Stimulated activated CD8-positive, alpha-beta memory T cell treated with anti-CD3 and anti-CD28 coated beads, Interleukin-7, amount 100 ng/mL, for 48 hours (primary cell): ENCODE measurements at regions not wholly inside any gene's neighbourhood (a gene's known extent, or its start where the extent isn't known, plus 50 kb on each side); places are given as distances from the start of the nearest gene placed in this dataset.
"Not testable (repeated sequence)": the region's sequence is repeated elsewhere in the genome, so short reads cannot be mapped to it uniquely, and the experiment has no call there.

ENCODE experiments used
- DNase-seq, 2 donors: peaks; one replicate each; pipeline ENCODE4 v3.0.0-alpha.2; 2020; ENCODE audit warnings: low read depth in 1 of 2; ENCODE audit errors: extremely low read depth in 1 of 2

- DNase-seq: no peak
These were observed 95.6 kb downstream of the RRAGB start for GRCh38 chrX:55813150-55813549.

GRCh38 chrX:55815546-55815945 lies 98.0 kb downstream of the RRAGB start:
- DNase-seq: no peak

GRCh38 chrX:55816023-55816422 lies 98.5 kb downstream of the RRAGB start:
- DNase-seq: no peak

- no peak for DNase-seq
These were observed 101.3 kb downstream of the RRAGB start for GRCh38 chrX:55818673-55819375.

GRCh38 chrX:55839485-55839884 lies 121.9 kb downstream of the RRAGB start:
- no peak for DNase-seq

- no peak for DNase-seq
These were observed 124.6 kb downstream of the RRAGB start for GRCh38 chrX:55841962-55842752.

GRCh38 chrX:55866779-55867178 lies 149.2 kb downstream of the RRAGB start:
- not testable (repeated sequence) for DNase-seq

GRCh38 chrX:55867181-55867651 lies 149.7 kb downstream of the RRAGB start:
- DNase-seq: no peak

- no peak for DNase-seq
These were observed 150.2 kb downstream of the RRAGB start for GRCh38 chrX:55867708-55868107.

GRCh38 chrX:55874807-55875206 lies 157.3 kb downstream of the RRAGB start:
- DNase-seq: no peak

GRCh38 chrX:55883541-55883940 lies 166.0 kb downstream of the RRAGB start:
- DNase-seq: not testable (repeated sequence)

- peak in 1 of 2 donors; percentile 20 for DNase-seq
These were observed 190.5 kb downstream of the RRAGB start for GRCh38 chrX:55907968-55908607.

GRCh38 chrX:55908661-55909212 lies 191.2 kb downstream of the RRAGB start:
- DNase-seq: no peak

GRCh38 chrX:55919367-55920221 lies 202.0 kb downstream of the RRAGB start:
- DNase-seq: no peak

GRCh38 chrX:55924574-55924973 lies 207.0 kb downstream of the RRAGB start:
- no peak for DNase-seq

GRCh38 chrX:55928529-55928928 lies 211.0 kb downstream of the RRAGB start:
- DNase-seq: not testable (repeated sequence)
